NCI-H2081 treated with DMSO at 0.1 percent for 48 hours (cell line): ENCODE measurements at regions not wholly inside any gene's neighbourhood (a gene's known extent, or its start where the extent isn't known, plus 50 kb on each side); places are given as distances from the start of the nearest gene placed in this dataset.
"Not testable (repeated sequence)": the region's sequence is repeated elsewhere in the genome, so short reads cannot be mapped to it uniquely, and the experiment has no call there.

Source experiments
- DNase-seq: peaks from one replicate; lab custom pipeline; 2025; lab: John Stamatoyannopoulos, UW

DNA sequence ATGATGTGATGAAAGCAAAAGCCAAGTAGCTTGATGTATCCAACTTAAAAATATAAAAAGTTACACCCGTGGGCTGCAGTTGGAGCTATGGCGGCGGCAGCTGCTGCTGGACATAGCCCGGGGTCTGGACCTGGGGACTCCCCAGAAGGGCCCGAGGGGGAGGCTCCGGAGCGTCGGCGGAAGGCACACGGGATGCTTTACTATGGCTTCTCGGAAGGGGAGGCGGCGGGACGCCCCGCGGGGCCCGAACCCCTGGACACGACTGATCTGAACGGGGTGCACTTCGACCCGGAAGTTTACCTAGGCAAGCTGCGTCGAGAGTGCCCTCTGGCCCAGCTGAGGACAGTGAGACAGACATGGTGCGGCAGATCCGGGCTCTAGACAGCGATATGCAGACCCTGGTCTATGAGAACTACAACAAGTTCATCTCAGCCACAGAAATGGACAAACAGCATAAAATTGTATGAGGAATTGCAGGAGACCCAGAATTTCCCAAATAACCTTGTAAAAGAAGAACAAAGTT is 109.5 kb upstream of the EEF2KMT start:
- DNase-seq, result no peak

- no peak for DNase-seq
Observed at GRCh38 chr16:5206331-5206990, 108.9 kb upstream of the EEF2KMT start.

DNA sequence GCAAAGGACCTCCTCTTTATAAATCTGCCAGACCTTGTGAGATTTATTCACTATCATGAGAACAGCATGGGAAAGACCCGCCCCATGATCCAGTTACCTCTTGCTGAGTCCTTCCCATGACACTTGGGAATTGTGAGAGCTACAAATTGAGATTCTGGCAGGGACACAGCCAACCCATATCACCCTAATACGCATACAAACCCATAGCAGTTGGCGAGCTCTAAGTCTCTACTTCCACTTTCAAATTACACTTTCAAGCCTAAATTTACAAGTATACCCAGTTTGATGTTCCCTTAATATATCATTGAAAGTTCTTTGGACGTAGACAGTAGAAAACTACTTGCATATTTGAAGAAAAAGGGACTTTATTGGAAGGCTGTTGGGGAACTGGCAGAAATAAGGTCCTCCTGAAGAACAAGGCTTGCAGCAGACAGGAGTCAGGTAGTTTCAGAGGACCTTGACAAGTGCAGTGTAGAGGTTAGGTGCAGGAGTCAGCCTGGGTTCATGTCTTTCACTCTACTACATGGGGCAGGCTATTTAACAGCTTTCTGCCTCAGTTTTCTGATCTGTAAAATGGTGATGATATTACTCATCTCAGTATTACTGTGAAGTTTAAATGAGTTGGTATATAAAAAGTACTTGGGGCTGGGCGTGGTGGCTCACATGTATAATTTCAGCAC is 107.9 kb upstream of the EEF2KMT start:
- DNase-seq, result no peak

DNA sequence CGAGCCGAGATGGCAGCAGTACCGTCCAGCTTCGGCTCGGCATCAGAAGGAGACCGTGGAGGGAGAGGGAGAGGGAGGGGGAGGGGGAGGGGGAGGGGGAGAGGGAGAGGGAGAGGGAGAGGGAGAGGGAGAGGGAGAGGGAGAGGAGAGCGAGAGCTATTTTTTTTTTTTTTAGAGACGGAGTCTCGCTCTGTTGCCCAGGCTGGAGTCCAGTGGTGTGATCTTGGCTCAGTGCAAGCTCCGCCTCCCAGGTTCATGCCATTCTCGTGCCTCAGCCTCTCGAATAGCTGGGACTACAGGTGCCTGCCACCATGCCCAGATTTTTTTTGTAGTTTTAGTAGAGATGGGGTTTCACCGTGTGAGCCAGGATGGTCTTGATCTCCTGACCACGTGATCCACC is 106.1 kb upstream of the EEF2KMT start:
- DNase-seq, result not testable (repeated sequence)

DNA sequence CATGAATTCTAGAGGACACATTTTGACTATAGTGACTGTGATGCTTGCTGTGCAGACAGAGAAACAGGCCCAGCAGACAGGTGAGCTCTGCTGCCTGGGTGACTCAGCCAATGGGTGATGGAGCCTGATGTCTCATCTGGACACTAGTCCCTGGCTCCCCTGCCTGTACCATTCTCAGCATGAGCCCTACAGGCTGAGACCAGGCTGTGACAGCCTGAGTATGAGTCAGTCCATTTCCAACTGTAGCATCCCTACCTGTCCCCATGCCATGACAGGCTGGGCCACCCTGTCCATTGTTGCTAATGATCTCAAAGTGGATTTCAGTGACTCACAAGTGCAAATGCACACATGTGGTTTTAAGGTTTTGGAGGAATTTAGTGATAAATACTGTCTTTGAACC is 102.5 kb upstream of the EEF2KMT start:
- no peak for DNase-seq

DNA sequence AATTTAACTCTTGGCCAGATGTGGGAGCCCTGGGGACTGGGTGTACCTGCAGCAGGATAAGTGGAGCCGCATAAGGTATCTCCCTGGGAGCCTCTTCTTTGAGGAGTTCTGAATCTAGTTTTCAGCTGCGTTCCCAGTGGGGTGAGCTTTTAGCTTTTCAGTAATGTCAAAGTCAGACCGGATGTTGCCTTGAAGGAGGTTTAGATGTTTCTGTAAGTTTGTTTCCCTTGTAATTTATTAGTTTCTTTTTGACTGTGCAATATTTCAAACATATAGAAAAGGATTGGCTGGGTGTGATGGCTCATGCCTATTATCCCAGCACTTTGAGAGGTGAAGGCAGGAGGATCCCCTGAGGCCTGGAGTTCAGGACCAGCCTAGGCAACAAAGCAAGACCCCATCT is 98.6 kb upstream of the EEF2KMT start:
- no peak for DNase-seq

GRCh38 chr16:5193861-5194260 is 96.3 kb upstream of the EEF2KMT start:
- no peak for DNase-seq

DNA sequence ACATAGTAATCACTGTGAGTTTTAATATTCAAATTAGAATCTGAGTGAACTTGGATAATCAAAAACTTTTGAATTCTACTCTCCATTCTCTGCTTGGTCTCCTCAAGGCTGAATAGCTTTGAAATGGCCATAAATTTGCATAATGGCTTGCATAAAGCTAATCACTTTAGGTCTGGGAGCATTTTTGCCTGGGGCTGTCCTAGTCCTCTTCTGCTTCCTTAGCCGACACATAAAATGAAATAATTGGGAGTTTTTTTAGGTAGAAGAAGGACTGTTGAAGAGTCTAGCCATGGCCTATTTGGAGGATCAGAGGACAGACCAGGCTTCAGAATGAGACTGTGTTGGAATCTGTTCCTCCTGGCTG is 91.4 kb upstream of the EEF2KMT start:
- DNase-seq, result no peak

- DNase-seq, result no peak
Observed at GRCh38 chr16:5188318-5188988, 90.9 kb upstream of the EEF2KMT start.

DNA sequence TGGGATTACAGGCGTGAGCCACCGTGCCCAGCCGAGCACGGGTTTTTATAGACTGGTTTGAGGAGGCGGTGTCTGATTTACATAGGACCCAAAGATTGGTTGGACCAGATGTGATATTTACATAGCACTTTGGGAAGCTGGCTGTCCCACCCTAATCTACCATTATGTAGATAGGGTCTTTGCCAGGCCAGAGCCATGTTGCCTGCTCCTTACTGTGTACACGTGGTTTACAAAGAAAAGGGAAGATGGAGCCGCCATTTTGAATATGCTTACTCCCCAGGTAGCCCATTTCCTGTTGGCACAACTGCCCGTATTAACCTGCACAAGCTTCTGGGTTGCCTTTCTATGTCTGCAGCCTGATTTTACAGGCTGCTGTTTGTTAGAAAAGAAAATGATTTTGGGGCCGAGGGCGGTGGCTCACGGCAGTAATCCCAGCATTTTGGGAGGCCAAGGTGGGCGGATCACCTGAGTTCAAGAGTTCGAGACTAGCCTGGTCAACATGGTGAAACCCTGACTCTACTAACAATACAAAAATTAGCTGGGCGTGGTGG is 89.9 kb upstream of the EEF2KMT start:
- DNase-seq, result no peak

GRCh38 chr16:5186381-5186903 is 88.8 kb upstream of the EEF2KMT start:
- DNase-seq, result no peak

DNA sequence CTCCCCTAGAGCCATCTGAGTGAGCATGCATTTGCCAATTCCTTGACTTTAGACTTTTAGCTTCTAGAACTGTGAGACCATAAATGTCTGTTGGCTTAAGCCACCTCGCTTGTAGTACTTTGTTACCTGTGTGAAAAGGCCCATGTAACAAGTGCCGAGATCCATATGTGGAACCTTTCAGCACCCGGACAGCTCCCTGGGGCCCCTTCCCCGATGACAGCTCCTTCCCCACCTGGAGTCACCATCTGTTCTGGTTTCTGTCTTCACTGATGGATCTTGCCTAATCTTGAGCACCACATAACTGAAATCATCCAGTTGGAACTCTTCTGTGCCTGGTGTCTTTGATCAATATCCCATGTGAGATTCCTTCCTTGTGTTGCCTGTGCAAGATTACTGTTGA is 78.9 kb upstream of the EEF2KMT start:
- no peak for DNase-seq

- no peak for DNase-seq
Observed at GRCh38 chr16:5175266-5175665, 77.7 kb upstream of the EEF2KMT start.

- no peak for DNase-seq
Observed at GRCh38 chr16:5166486-5166885, 68.9 kb upstream of the EEF2KMT start.

DNA sequence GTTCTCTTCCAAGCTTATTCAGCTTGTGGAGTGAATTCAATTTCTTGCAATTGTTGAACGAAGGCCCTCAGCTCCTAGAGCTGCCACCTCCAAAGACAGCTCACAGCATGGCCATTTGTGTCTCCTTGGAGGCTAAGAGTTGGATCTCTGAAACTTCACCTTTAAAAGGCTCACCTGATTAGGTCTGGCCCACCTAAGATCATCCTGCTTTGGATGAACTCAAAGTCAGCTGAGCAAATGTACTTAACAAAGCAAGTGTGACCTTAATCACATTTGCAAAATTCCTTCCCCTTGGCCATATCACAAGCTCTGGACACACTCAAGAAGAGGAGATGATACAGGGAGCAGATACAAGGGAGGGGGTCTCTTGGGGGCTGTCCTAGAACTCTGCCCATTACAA is 67.8 kb upstream of the EEF2KMT start:
- not testable (repeated sequence) for DNase-seq

- not testable (repeated sequence) for DNase-seq
Observed at GRCh38 chr16:5162801-5163200, 65.2 kb upstream of the EEF2KMT start.

DNA sequence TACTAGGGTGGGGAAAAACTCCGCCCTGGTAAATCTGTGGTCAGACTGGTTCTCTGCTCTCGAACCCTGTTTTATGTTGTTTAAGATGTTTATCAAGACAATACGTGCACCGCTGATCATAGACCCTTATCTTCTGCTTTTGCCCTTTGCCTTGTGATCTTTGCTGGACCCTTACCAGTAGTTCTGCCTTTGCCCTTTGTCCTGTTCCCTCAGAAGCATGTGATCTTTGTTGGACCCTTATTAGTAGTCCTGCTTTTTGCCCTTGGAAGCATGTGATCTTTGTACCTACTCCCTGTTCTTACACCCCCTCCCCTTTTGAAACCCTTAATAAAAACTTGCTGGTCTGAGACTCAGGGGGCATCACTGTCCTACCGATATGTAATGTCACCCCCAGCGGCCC is 64.3 kb upstream of the EEF2KMT start:
- not testable (repeated sequence) for DNase-seq

DNA sequence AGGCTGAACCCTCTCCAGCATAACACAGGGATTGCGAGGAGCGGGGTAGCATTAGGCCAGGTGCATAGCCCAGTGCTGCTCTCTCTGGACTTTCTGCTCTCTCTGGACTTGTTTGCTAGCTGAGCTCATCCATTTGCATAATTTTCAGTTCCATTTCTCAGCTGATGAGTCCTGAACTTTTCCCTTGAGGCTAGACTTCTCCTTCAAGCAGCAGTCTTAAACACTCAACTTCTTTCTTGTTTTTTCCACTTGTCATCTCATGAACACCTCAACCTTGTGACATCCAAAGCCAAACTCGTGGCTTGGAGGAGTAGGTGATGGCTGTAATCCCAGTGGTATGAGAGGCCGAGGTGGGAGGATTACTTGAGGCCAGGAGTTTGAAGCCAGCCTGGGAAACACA is 62.4 kb upstream of the EEF2KMT start:
- DNase-seq, result not testable (repeated sequence)

- not testable (repeated sequence) for DNase-seq
Observed at GRCh38 chr16:5159537-5159936, 61.9 kb upstream of the EEF2KMT start.

GRCh38 chr16:5158494-5158893 is 60.9 kb upstream of the EEF2KMT start:
- no peak for DNase-seq

DNA sequence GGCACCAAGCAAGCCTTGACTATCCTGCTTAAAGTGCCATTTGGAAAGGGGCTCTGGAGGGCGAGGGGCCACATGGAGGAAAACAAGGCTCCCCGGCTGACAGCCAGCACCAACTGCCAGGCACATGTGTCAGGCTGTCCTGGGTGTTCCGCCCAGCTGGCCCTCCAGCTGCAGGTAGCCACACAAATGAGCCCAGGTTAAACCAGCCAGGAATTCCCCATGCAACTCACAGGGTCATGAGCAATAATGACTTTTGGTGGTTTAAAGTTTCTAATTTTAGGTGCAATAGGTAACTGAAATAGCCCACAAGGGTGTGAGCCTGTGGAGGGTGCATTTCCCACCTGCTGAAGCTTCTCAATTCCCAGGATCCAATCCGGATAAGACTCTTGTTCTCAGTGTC is 58.9 kb upstream of the EEF2KMT start:
- not testable (repeated sequence) for DNase-seq

GRCh38 chr16:5154006-5154405 is 56.4 kb upstream of the EEF2KMT start:
- not testable (repeated sequence) for DNase-seq

DNA sequence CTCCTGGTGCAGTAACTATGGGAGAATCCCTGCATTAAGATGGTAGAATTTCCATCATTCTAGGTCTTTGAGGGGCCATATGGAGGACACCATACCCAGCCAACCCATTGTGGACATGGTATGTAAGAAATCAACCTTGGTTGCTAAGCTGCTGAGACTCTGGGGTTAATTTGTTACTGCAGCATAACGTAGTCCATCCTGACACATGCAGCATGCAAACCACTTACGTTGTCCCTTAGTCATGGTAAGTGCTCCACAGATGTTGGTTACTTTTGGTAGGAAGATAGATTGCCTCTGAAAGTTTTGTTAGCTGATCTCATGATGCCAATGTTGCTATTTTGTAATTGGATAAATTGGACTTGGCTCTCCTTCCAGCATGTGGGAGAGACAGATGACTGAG is 53.8 kb upstream of the EEF2KMT start:
- DNase-seq, result not testable (repeated sequence)
